Head of caudate nucleus (tissue), 42 donors: ENCODE measurements at regions not wholly inside any gene's neighbourhood (a gene's known extent, or its start where the extent isn't known, plus 50 kb on each side); places are given as distances from the start of the nearest gene placed in this dataset.
"Not testable (repeated sequence)": the region's sequence is repeated elsewhere in the genome, so short reads cannot be mapped to it uniquely, and the experiment has no call there.

Experiments
- DNase-seq, 42 donors: peaks; one replicate each; pipeline versions ENCODE4 v3.0.0 to v3.0.0-alpha.2; 2020 to 2021; ENCODE audit warnings: mixed read lengths in 7 of 42
- intact Hi-C: fragments of 100-400 bp; cut with DNase I; formaldehyde crosslinking; loops from one replicate; pipeline ENCODE4 v1.15.0; 2022

- DNase-seq, result no peak
- intact Hi-C loops, result no loop called here
These were observed 54.9 kb upstream of the ZNF678 start for GRCh38 chr1:227508431-227508830.

- intact Hi-C loops, DNase-seq: not testable (repeated sequence)
These were observed 56.6 kb upstream of the ZNF678 start for GRCh38 chr1:227506490-227507393.

GRCh38 chr1:227496045-227496444 is 67.3 kb upstream of the ZNF678 start:
- intact Hi-C loops, result not testable (repeated sequence)
- peak in 6 of 42 donors; percentile 10 to 71 (median 18) for DNase-seq

GRCh38 chr1:227493863-227494551 is 69.3 kb upstream of the ZNF678 start:
- intact Hi-C loops, DNase-seq: not testable (repeated sequence)

GRCh38 chr1:227490478-227490877 is 72.9 kb upstream of the ZNF678 start:
- intact Hi-C loops, result no loop called here
- DNase-seq, result no peak

- intact Hi-C loops, result no loop called here
These were observed 73.4 kb upstream of the ZNF678 start for GRCh38 chr1:227490001-227490400.

GRCh38 chr1:227489572-227489971 is 73.8 kb upstream of the ZNF678 start:
- intact Hi-C loops, result loop anchor here (10.0 kb wide), 1 partner anchor 455 kb away; the partner anchor contains the start of gene WNT9A
- DNase-seq, result no peak

More at GRCh38 chr1:227490001-227490400, 73.4 kb upstream of the ZNF678 start:
- no peak for DNase-seq

- DNase-seq, result no peak
- intact Hi-C loops, result loop anchor here (10.0 kb wide), 1 partner anchor 457 kb away; the partner anchor contains the start of gene WNT9A
These were observed 75.8 kb upstream of the ZNF678 start for GRCh38 chr1:227487606-227488005.

- intact Hi-C loops, result loop anchor here (10.0 kb wide), 1 partner anchor 458 kb away; the partner anchor contains the start of gene WNT9A
- no peak for DNase-seq
These were observed 76.8 kb upstream of the ZNF678 start for GRCh38 chr1:227486559-227486958.

- intact Hi-C loops, result loop anchor here (10.0 kb wide), 1 partner anchor 463 kb away; the partner anchor contains the start of gene WNT9A
- no peak for DNase-seq
These were observed 81.4 kb upstream of the ZNF678 start for GRCh38 chr1:227482023-227482299.

GRCh38 chr1:227474072-227474471 is 89.3 kb upstream of the ZNF678 start:
- DNase-seq, intact Hi-C loops: not testable (repeated sequence)

- intact Hi-C loops, result no loop called here
- no peak for DNase-seq
These were observed 90.6 kb upstream of the ZNF678 start for GRCh38 chr1:227472772-227473171.

- intact Hi-C loops, result no loop called here
- DNase-seq, result no peak
These were observed 92.7 kb upstream of the ZNF678 start for GRCh38 chr1:227470688-227471087.

- DNase-seq, result peak in 2 of 42 donors; percentile 18 to 27
- intact Hi-C loops, result no loop called here
These were observed 93.6 kb upstream of the ZNF678 start for GRCh38 chr1:227469708-227470107.

- intact Hi-C loops, result no loop called here
- no peak for DNase-seq
These were observed 97.2 kb upstream of the ZNF678 start for GRCh38 chr1:227466039-227466645.

- intact Hi-C loops, result no loop called here
- no peak for DNase-seq
These were observed 98.1 kb upstream of the ZNF678 start for GRCh38 chr1:227465256-227465655.

- intact Hi-C loops, result no loop called here
- no peak for DNase-seq
These were observed 103.4 kb upstream of the ZNF678 start for GRCh38 chr1:227459977-227460376.

GRCh38 chr1:227459326-227459841 is 104.0 kb upstream of the ZNF678 start:
- intact Hi-C loops, result no loop called here
- no peak for DNase-seq

GRCh38 chr1:227454686-227455085 is 108.7 kb upstream of the ZNF678 start:
- peak in 5 of 42 donors; percentile 9 to 66 (median 35) for DNase-seq
- intact Hi-C loops, result no loop called here
